Hematopoietic multipotent progenitor cell treated with erythropoietin and hydrocortisone succinate and interleukin-3 and kit ligand, for 8 days (in vitro differentiated cells): ENCODE measurements at regions not wholly inside any gene's neighbourhood (a gene's known extent, or its start where the extent isn't known, plus 50 kb on each side); places are given as distances from the start of the nearest gene placed in this dataset.

Experiments
- DNase-seq: peaks from one replicate; pipeline ENCODE4 v3.0.0-alpha.2; 2015

GRCh38 chr5:82684659-82685058, 392.5 kb downstream of the TMEM167A start:
- DNase-seq = no peak

GRCh38 chr5:82684165-82684564, 393.0 kb downstream of the TMEM167A start:
- DNase-seq = no peak

DNA sequence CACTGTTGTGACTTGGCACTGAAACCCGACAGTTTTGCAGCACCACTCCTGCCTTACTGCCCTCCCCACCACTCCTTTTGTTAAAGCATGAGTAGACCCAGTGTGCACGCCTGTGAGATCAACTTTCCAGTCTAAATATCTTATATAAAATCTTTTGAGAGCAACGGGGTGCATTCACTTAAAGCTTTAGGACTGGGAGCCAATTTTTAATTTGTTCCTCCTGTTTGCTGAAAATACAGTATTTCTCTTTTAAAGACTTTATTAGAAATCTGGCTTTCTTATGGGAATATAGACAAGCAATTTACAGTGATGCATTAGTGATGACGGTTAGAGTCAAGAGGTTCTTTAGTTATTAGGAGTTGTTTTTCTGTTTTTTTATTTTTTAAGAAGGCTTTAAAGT, 397.5 kb downstream of the TMEM167A start:
- no peak for DNase-seq

GRCh38 chr5:82676661-82677060, 398.5 kb upstream of the RPS23 start:
- DNase-seq = peak; percentile 4

DNA sequence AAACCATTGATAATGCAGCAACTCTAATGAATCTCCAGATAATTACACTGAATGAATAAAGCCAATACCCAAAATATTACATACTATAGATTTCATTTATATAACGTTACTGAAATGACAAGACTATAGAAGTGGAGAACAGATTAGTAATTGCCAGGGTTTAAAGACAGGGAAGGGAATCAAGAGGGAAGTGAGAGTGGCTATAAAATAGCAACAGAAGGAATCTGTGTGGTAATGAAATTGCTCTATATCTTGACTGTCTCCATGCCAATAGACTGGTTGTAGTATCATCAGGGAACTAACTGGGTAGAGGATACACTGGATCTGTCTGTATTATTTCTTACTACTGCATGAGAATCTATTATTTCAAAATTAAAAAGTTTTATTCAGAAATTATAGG, 396.5 kb upstream of the RPS23 start:
- no peak for DNase-seq

- DNase-seq = no peak
These were observed 395.1 kb upstream of the RPS23 start for GRCh38 chr5:82673057-82673809.

DNA sequence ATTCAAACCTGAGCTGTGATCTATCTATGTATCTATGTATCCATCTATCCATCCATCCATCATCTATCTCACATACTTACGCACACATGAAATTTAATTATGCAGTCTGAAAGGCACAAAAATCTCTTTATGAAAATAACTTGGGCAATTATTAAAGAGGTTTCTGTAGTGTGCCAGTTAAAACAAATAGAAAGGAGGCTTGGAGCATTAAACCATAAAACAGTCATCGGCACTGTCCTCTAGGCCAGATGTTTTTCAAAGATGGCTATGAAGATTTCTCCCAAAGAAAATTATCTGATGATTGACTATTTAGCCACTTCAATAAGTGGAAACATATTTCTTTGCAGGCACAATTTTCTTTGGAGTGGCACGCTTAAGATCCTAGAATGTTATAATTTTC, 392.5 kb upstream of the RPS23 start:
- no peak for DNase-seq

DNA sequence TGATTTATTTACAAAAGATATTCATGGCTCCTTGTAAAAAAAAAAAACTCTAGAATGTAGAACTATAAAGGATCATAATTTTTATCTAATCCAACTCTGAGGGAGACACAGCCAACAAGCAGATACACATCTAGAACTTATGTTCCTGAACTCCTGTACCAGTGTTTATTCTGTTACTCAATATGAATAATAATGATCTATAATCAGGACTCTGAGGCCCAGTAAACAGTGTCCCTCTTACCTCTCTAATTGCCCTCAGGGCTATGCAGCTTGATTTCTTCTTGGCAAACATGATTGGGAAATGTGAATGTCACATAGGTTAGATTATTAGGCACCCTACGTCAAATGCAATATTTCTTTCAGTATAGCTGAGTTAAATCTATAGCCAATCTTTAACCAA, 391.6 kb upstream of the RPS23 start:
- no peak for DNase-seq

DNA sequence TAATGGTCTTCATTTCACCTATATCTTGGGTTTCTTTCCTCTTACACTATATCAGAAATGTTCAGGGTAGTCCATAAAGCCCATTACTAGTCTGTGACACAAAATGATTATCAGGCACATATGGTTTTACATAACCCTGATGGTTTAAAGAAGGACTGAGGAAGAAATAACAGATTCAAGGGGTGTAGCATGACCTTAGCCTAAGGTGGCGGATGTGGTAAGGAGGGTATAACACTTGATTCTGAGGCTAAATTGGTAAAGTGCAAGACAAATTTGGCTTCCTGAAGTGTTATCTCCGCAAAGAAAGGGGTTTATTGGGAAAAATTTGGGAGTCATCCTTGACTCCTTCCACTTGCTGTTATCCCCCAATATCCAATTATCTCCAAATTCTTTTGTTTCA, 388.2 kb upstream of the RPS23 start:
- DNase-seq = no peak

DNA sequence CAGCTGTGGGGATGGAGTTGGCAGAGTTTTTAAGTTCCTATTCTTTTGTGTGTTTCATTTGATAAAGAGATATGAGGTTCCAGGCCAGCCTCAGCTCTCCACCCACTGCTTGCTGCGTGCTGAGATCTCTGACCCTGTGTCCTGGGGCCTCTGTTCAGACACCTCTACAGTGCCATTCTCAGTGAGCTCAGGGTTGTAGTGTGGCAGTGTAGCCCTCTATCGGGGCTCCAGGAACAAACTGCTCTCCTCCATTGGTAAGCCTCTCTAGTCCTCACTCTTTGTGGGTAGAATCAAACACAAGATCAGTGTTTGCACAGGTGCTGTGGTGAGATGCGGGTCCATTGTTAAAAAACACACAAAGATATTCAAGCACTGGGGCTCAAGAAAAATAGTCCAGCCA, 386.6 kb upstream of the RPS23 start:
- DNase-seq = peak; percentile 53

DNA sequence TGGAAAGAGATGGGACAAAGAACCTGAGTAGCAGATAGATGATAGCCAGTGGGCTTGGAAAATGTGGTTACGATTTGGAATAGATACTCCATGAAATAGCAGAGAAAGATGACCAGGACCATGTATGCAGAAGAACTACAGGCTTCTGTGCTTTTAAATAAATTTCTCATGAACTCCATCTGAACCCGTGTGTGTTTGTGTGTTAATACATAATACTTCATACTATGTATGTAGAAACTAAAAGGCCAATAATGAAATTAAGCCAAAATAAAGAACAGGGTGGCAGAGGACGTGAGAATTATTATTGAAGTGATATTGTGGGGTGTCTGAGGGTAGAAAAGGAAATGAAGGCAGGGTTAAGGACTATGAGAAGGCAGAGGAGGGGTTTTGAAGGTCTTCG, 385.1 kb upstream of the RPS23 start:
- no peak for DNase-seq

- DNase-seq = no peak
These were observed 384.2 kb upstream of the RPS23 start for GRCh38 chr5:82662340-82662739.

- no peak for DNase-seq
These were observed 383.8 kb upstream of the RPS23 start for GRCh38 chr5:82661933-82662332.

DNA sequence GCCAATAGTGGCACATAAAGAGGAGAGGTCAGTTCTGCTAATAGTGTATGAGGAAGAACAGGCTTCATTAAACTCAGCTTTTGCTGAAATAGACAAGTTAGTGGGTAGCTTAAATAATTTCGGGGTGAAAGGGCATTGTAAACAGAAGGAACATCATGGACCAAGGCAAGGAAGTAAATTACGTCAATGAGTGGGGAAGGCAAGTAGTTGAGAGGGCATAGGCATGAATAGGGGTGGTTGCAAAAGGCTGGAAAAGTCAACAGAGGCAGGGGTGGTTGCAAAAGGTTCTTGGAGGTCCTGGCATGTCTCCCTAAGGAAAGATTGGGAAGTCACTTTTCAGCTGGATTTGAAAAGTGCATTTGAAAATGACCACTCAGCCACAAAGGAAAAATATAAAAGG, 383.3 kb upstream of the RPS23 start:
- DNase-seq = no peak

- DNase-seq = no peak
These were observed 381.0 kb upstream of the RPS23 start for GRCh38 chr5:82659115-82659514.

DNA sequence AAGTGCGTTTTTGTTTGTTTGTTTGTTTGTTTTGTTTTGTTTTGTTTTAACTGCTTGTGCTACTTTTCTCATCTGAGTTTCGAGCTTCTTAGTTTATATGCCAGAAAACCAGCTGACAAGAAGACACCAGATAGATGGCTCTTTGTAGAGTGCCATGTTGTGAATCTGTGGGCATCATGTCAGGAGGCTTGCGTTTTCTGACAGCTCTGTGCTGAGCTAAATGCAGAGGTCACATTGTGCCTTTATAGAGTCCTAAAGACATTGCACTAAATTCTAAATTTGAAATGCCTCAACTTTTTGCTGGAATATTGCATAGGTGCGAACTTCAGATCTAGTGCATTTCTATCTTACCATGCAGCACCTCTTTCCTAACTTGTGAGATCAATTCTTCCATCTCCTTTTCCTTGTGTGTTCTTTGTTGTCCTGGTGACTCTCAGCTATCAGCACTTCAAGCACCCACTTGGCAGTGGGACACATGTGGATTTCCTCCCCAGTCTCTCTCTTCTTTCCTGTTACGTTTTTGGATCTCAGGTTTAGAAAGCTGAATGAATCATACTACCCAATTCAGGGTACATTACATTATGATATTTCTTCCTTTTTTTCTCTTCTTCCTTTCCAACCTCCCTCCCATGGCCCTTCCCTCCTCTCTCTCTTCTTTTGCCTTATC, 379.0 kb upstream of the RPS23 start:
- DNase-seq = no peak

GRCh38 chr5:82656341-82656761, 378.2 kb upstream of the RPS23 start:
- no peak for DNase-seq

DNA sequence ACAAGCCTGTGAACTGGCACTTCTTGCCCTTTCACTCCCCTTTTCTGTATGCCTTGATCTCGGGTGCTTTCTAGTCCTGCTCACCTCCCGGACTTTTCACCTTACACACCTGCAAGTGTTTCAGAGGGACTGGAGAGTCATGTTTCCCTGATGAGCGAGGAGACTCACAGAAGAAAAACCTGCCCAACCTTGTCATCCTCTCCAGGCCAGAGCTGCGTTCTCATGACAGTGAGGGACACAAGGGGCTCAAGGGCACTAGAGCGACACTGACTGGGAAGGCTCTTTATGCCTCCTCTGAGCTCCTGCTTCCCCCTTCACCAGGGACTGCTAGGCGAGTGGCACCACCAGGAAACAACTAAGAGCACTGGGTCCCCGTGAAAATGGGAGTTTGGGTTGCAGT, 376.9 kb upstream of the RPS23 start:
- DNase-seq = no peak

- DNase-seq = no peak
These were observed 371.8 kb upstream of the RPS23 start for GRCh38 chr5:82649943-82650342.

DNA sequence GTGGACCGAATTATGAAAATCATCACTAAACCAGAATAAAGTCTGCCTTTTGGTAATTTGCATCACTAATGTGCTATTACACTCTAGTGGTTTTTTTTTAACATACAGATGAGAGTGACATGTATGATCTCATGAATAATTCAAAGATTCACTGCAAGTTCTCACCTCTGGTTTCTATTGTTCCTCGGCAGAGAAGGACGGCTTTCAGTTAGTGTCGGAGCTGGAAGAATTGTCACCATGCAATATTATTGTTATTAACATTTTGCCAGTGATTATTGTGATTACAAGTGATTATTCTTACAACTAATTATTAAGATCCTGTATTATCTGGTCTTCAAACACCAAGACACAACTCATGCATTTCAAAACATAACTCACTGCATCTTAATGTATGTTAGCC, 366.6 kb upstream of the RPS23 start:
- DNase-seq = no peak

DNA sequence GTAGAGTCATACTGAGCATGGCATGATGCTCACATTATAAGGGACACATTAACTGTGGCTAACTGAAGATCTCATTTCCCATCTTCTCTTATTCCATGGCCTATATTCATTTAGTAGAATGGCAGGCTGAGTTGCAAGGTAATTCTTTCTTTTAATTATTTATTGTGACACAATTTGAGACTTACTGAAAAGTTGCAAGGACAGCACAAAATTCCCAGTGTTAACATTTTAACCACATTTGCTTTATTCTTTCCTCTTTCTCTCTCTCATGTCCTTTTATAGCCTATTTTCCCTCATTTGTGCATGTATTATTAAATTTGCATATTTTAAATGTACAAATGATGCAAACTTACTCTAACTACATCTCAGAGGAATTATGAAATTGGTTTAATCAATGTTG, 366.1 kb upstream of the RPS23 start:
- no peak for DNase-seq

DNA sequence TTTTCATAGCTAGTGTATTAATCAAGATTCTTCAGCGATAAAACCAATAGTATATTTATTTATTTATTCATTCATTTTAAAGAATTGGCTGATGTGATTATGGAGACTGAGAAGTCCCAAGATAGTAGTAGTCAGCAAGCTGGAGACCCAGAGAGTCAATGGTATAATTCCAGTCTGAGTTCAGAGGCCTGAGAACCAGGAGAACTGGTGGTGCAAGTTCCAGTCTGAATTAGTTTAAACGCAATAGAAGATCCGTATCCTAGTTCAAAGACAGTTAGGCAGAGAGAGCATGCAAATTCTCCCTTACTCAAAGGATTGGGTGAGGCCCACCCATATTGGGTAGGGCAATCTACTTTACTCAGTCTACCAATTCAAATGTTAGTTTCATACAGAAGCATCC, 364.2 kb upstream of the RPS23 start:
- DNase-seq = no peak

GRCh38 chr5:82641331-82642003, 363.3 kb upstream of the RPS23 start:
- DNase-seq = peak; percentile 70

- DNase-seq = no peak
These were observed 362.8 kb upstream of the RPS23 start for GRCh38 chr5:82640916-82641315.
